ENCODE measurements at regions not wholly inside any gene's neighbourhood (a gene's known extent, or its start where the extent isn't known, plus 50 kb on each side); places are given as distances from the start of the nearest gene placed in this dataset.

DNA sequence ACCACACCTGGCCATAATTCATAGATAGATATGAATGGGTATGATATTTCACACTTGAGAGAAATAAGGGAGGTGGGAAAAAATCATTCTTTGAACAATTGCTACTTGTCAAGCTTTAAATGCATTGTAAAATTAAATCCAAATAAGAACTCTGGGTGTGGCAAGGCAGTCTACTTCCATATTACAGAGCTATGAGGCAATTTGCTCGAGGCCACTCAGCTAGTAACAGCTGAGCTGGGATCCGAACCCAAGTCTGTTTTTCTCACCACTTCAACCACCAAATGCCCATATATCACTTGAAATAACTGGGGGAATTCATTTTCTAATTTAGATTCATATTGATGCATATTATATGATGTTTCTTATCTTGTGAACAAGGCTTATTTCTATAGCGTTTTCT, 482.2 kb upstream of the ADAMTS9 start:
- no peaks in the 10 kb centered on the region for H3K36me3 ChIP-seq (ENCODE audit: control insufficient read depth, insufficient read depth, low read length)
- BruUV-seq (replicated peaks): no TSS peak
- no peaks in the 10 kb centered on the region for H3K36me3 Mint-ChIP-seq (ENCODE audit: insufficient read depth, unreplicated experiment)
- H3K4me1 ChIP-seq: peaks cover 8% of the 10 kb centered on the region
- TF ChIP-seq, protein P1, sequence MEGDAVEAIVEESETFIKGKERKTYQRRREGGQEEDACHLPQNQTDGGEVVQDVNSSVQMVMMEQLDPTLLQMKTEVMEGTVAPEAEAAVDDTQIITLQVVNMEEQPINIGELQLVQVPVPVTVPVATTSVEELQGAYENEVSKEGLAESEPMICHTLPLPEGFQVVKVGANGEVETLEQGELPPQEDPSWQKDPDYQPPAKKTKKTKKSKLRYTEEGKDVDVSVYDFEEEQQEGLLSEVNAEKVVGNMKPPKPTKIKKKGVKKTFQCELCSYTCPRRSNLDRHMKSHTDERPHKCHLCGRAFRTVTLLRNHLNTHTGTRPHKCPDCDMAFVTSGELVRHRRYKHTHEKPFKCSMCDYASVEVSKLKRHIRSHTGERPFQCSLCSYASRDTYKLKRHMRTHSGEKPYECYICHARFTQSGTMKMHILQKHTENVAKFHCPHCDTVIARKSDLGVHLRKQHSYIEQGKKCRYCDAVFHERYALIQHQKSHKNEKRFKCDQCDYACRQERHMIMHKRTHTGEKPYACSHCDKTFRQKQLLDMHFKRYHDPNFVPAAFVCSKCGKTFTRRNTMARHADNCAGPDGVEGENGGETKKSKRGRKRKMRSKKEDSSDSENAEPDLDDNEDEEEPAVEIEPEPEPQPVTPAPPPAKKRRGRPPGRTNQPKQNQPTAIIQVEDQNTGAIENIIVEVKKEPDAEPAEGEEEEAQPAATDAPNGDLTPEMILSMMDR (IDR thresholded peaks at IDR 0.05; ENCODE audit: insufficient read depth in 1 of 2, low read depth in 1 of 2, low read length in 1 of 2, severe bottlenecking in 1 of 2, unreplicated experiment in 1 of 2): no peak
- H3K27me3 ChIP-seq (replicated peaks; ENCODE audit: control insufficient read depth, insufficient read depth, low read length): no peaks in the 10 kb centered on the region
- H3K4me3 Mint-ChIP-seq (ENCODE audit: unreplicated experiment): no peak overlapping the region
- H3K4me3 ChIP-seq (ENCODE audit: low read depth, low read length): no peak overlapping the region
- CTCF ChIA-PET: no interaction called here
- no peak for DNase-seq
- intact Hi-C loops (cut with micrococcal nuclease; ENCODE audit: unreplicated experiment): no loop called here
- no peaks in the 10 kb centered on the region for H3K9me3 ChIP-seq
- no peaks in the 10 kb centered on the region for H3K9me3 Mint-ChIP-seq (ENCODE audit: unreplicated experiment)
- H3K4me1 Mint-ChIP-seq (ENCODE audit: low read depth, unreplicated experiment): peaks cover 21% of the 10 kb centered on the region
- POLR2A ChIA-PET: no interaction called here
- H3K27ac Mint-ChIP-seq (ENCODE audit: unreplicated experiment): no peak overlapping the region
- H3K27me3 Mint-ChIP-seq (ENCODE audit: insufficient read depth, unreplicated experiment): no peaks in the 10 kb centered on the region

DNA sequence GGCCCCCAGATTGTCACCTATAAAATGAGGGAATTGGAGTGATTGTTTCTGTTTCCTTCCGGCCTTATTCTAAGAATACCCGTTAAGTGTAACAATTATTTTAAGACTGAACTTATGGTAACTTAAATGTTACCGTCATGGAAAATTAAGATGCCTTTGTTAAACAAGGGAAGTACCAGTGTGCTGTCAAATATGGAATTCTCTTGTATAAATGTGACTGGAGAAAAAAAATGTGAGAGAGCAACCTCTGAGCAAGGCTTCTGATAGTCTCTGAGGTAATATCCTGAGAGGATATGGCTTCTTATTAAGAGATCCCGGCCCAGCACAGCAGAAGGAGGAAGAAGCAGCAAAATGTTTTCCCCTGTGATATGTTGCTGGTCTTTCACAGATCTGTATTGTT, 480.7 kb upstream of the ADAMTS9 start:
- no peaks in the 10 kb centered on the region for H3K36me3 ChIP-seq (ENCODE audit: control insufficient read depth, insufficient read depth, low read length)
- BruUV-seq (replicated peaks): no TSS peak
- H3K4me1 Mint-ChIP-seq (ENCODE audit: low read depth, unreplicated experiment): peaks cover 12% of the 10 kb centered on the region
- H3K27me3 ChIP-seq (replicated peaks; ENCODE audit: control insufficient read depth, insufficient read depth, low read length): no peaks in the 10 kb centered on the region
- intact Hi-C loops (cut with micrococcal nuclease; ENCODE audit: unreplicated experiment): no loop called here
- TF ChIP-seq, protein P1 (IDR thresholded peaks at IDR 0.05; ENCODE audit: insufficient read depth in 1 of 2, low read depth in 1 of 2, low read length in 1 of 2, severe bottlenecking in 1 of 2, unreplicated experiment in 1 of 2): no peak
- no peak for DNase-seq
- no peaks in the 10 kb centered on the region for H3K36me3 Mint-ChIP-seq (ENCODE audit: insufficient read depth, unreplicated experiment)
- H3K4me3 ChIP-seq (ENCODE audit: low read depth, low read length): no peak overlapping the region
- no peaks in the 10 kb centered on the region for H3K9me3 Mint-ChIP-seq (ENCODE audit: unreplicated experiment)
- H3K4me3 Mint-ChIP-seq (ENCODE audit: unreplicated experiment): no peak overlapping the region
- peaks cover 8% of the 10 kb centered on the region for H3K4me1 ChIP-seq
- no peaks in the 10 kb centered on the region for H3K9me3 ChIP-seq
- no peak overlapping the region for H3K27ac Mint-ChIP-seq (ENCODE audit: unreplicated experiment)
- ChIA-PET CTCF (no interaction called here), POLR2A (no interaction called here)
- no peaks in the 10 kb centered on the region for H3K27me3 Mint-ChIP-seq (ENCODE audit: insufficient read depth, unreplicated experiment)

DNA sequence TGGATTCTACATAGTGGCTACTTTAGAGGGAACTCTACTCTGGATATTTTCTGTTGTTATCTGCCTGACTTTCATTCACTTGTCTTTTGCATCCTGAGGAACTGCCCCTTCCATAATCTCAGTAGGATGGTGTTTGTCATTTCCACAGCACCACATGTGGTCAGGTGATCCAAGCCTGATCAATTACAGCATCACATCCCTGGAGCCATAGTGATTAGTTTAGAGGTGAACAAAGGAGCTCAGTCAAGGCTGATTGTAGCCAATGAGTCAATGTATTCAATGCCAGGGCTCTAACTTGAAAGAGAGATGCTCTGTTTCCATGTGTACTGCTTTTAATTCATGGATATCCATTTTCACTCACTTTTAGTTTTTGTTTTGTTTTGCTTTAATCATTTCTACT, 478.7 kb upstream of the ADAMTS9 start:
- no peak for DNase-seq
- Mint-ChIP-seq H3K9me3 (ENCODE audit: unreplicated experiment) (no peaks in the 10 kb centered on the region), H3K4me1 (ENCODE audit: low read depth, unreplicated experiment) (no peaks in the 10 kb centered on the region), H3K27ac (ENCODE audit: unreplicated experiment) (no peak overlapping the region), H3K36me3 (ENCODE audit: insufficient read depth, unreplicated experiment) (no peaks in the 10 kb centered on the region), H3K27me3 (ENCODE audit: insufficient read depth, unreplicated experiment) (no peaks in the 10 kb centered on the region), H3K4me3 (ENCODE audit: unreplicated experiment) (no peak overlapping the region)
- H3K4me3 ChIP-seq (ENCODE audit: low read depth, low read length): no peak overlapping the region
- H3K4me1 ChIP-seq: peaks cover under 1% of the 10 kb centered on the region; the same call in 1 of the 2 replicates
- POLR2A ChIA-PET: no interaction called here
- TF ChIP-seq, protein P1 (IDR thresholded peaks at IDR 0.05; ENCODE audit: insufficient read depth in 1 of 2, low read depth in 1 of 2, low read length in 1 of 2, severe bottlenecking in 1 of 2, unreplicated experiment in 1 of 2): no peak
- CTCF ChIA-PET: no interaction called here
- H3K9me3 ChIP-seq: no peaks in the 10 kb centered on the region
- no peaks in the 10 kb centered on the region for H3K36me3 ChIP-seq (ENCODE audit: control insufficient read depth, insufficient read depth, low read length)
- no peaks in the 10 kb centered on the region for H3K27me3 ChIP-seq (replicated peaks; ENCODE audit: control insufficient read depth, insufficient read depth, low read length)
- intact Hi-C loops (cut with micrococcal nuclease; ENCODE audit: unreplicated experiment): no loop called here
- BruUV-seq (replicated peaks): no TSS peak

Data from Caco-2 (cell line).